ENCODE measurements at regions not wholly inside any gene's neighbourhood (a gene's known extent, or its start where the extent isn't known, plus 50 kb on each side); places are given as distances from the start of the nearest gene placed in this dataset.

GRCh38 chr17:72400488-72400827 is 279.6 kb downstream of the SOX9 start:
- H3K4me3 ChIP-seq (replicated peaks in 1 of 3): no peak overlapping the region
- H3K9me3 ChIP-seq: no peaks in the 10 kb centered on the region
- no peak for TF ChIP-seq POLR2A (IDR thresholded peaks at IDR 0.05)
- no peak for TF ChIP-seq CTCF (IDR thresholded peaks at IDR 0.05)
- H3K27ac ChIP-seq: no peak overlapping the region
- no peak for DNase-seq
- WGBS, 2 donors: 85 to 86% methylated on average over 7 of the region's 7 CpGs
- H3K4me1 ChIP-seq: peaks cover 0 to 4% of the 10 kb centered on the region in 2 donors
- no peaks in the 10 kb centered on the region for H3K27me3 ChIP-seq
- intact Hi-C loops (cut with DNase I): no loop called here
- H3K36me3 ChIP-seq: no peaks in the 10 kb centered on the region

GRCh38 chr17:72400863-72401262 is 280.0 kb downstream of the SOX9 start:
- Histone ChIP-seq H3K4me1 (peaks cover 0 to 4% of the 10 kb centered on the region in 2 donors), H3K27me3 (no peaks in the 10 kb centered on the region), H3K27ac (no peak overlapping the region), H3K4me3 (replicated peaks in 1 of 3) (no peak overlapping the region), H3K9me3 (no peaks in the 10 kb centered on the region), H3K36me3 (no peaks in the 10 kb centered on the region)
- DNase-seq: no peak
- 79 to 87% methylated on average over 3 of the region's 3 CpGs for WGBS, 2 donors
- no peak for TF ChIP-seq POLR2A (IDR thresholded peaks at IDR 0.05)
- no peak for TF ChIP-seq CTCF (IDR thresholded peaks at IDR 0.05)
- intact Hi-C loops (cut with DNase I): no loop called here

GRCh38 chr17:72401883-72402726 is 281.3 kb downstream of the SOX9 start:
- no peak overlapping the region for H3K4me3 ChIP-seq (replicated peaks in 1 of 3)
- intact Hi-C loops (cut with DNase I): no loop called here
- whole genome bisulfite sequencing, 2 donors: 91 to 95% methylated on average over 5 of the region's 5 CpGs
- no peaks in the 10 kb centered on the region for H3K36me3 ChIP-seq
- H3K4me1 ChIP-seq: peaks cover 0 to 9% of the 10 kb centered on the region in 2 donors
- no peaks in the 10 kb centered on the region for H3K9me3 ChIP-seq
- DNase-seq: no peak
- TF ChIP-seq CTCF (IDR thresholded peaks at IDR 0.05) (no peak), POLR2A (IDR thresholded peaks at IDR 0.05) (no peak)
- H3K27ac ChIP-seq: no peak overlapping the region
- H3K27me3 ChIP-seq: no peaks in the 10 kb centered on the region

- TF ChIP-seq CTCF (IDR thresholded peaks at IDR 0.05) (no peak), POLR2A (IDR thresholded peaks at IDR 0.05) (no peak)
- DNase-seq: no peak
- WGBS, 2 donors: 84 to 90% methylated on average over 5 of the region's 5 CpGs
Observed at GRCh38 chr17:72402727-72403210, 281.9 kb downstream of the SOX9 start.

GRCh38 chr17:72403713-72404209 is 282.9 kb downstream of the SOX9 start:
- 90 to 93% methylated on average over 7 of the region's 7 CpGs for WGBS, 2 donors
- intact Hi-C loops (cut with DNase I): no loop called here
- no peak for DNase-seq
- Histone ChIP-seq H3K9me3 (no peaks in the 10 kb centered on the region), H3K36me3 (no peaks in the 10 kb centered on the region), H3K4me1 (peaks cover 0 to 19% of the 10 kb centered on the region in 2 donors), H3K27ac (no peak overlapping the region), H3K4me3 (replicated peaks in 1 of 3) (no peak overlapping the region), H3K27me3 (no peaks in the 10 kb centered on the region)
- TF ChIP-seq CTCF (IDR thresholded peaks at IDR 0.05) (no peak), POLR2A (IDR thresholded peaks at IDR 0.05) (no peak)

More at GRCh38 chr17:72402727-72403210, 281.9 kb downstream of the SOX9 start:
- intact Hi-C loops (cut with DNase I): no loop called here
- H3K27me3 ChIP-seq: no peaks in the 10 kb centered on the region
- peaks cover 0 to 15% of the 10 kb centered on the region in 2 donors for H3K4me1 ChIP-seq
- no peaks in the 10 kb centered on the region for H3K9me3 ChIP-seq
- H3K36me3 ChIP-seq: no peaks in the 10 kb centered on the region
- H3K27ac ChIP-seq: no peak overlapping the region
- H3K4me3 ChIP-seq (replicated peaks in 1 of 3): no peak overlapping the region

All from thyroid gland (tissue), 4 donors.